MM.1S (cell line): ENCODE measurements at regions not wholly inside any gene's neighbourhood (a gene's known extent, or its start where the extent isn't known, plus 50 kb on each side); places are given as distances from the start of the nearest gene placed in this dataset.

ENCODE experiments used
- EZH2 ChIP-seq: fragments of 300-600 bp; sonication (generic); optimal IDR thresholded peaks from 2 replicates; pipeline ENCODE3; 2017; ENCODE audit warnings: low read depth, mild to moderate bottlenecking, antibody characterized with exemption, low read length, mixed read lengths
- EZH2phosphoT487 ChIP-seq: fragments of 300-600 bp; sonication (generic); IDR thresholded peaks from 2 replicates; pipeline ENCODE4 v1.6.1; 2018; ENCODE audit warnings: antibody characterized with exemption, low read length
- TF ChIP-seq, protein P1 (sequence below): fragments of 300-600 bp; sonication (generic); IDR thresholded peaks from 2 replicates; pipeline ENCODE4 v1.5.1; 2016; ENCODE audit warnings: antibody characterized with exemption, low read length, mixed read lengths

DNA sequence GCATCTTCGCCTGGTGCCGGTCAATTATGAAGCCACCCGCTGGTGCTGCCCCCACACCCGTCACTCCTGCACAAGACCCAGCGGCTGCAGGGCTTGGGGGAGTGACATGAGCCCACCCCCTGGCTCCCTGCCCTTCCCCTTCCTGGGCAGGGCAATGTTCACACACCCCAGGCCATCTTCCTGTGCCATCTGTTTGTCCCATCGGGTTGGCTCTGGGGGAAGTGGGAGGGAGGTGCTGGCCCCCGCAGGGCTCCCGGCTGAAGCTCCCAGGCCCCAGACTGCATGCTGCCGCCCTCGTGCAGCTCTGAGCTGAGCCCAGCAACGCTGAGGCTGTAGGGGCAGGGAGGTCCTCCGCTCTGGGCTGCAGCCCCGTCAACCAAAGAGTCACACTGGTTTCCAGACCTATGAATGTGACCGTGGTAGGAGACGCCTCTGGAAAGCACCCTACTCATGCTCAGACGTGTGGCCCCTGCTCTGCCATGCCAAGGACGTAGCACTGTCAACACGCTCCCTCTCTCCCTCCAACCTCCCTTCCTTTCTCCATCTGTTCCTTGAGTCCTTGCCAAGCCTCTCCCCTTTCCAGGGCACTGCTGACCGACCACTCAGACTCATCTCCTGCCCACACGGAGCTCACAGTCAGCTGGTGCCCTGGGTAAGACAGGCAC, 140.4 kb downstream of the ENGASE start:
- TF ChIP-seq, protein P1, sequence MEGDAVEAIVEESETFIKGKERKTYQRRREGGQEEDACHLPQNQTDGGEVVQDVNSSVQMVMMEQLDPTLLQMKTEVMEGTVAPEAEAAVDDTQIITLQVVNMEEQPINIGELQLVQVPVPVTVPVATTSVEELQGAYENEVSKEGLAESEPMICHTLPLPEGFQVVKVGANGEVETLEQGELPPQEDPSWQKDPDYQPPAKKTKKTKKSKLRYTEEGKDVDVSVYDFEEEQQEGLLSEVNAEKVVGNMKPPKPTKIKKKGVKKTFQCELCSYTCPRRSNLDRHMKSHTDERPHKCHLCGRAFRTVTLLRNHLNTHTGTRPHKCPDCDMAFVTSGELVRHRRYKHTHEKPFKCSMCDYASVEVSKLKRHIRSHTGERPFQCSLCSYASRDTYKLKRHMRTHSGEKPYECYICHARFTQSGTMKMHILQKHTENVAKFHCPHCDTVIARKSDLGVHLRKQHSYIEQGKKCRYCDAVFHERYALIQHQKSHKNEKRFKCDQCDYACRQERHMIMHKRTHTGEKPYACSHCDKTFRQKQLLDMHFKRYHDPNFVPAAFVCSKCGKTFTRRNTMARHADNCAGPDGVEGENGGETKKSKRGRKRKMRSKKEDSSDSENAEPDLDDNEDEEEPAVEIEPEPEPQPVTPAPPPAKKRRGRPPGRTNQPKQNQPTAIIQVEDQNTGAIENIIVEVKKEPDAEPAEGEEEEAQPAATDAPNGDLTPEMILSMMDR, result no peak
- TF ChIP-seq EZH2 (no peak), EZH2phosphoT487 (no peak)
